ENCODE measurements at regions not wholly inside any gene's neighbourhood (a gene's known extent, or its start where the extent isn't known, plus 50 kb on each side); places are given as distances from the start of the nearest gene placed in this dataset.

DNA sequence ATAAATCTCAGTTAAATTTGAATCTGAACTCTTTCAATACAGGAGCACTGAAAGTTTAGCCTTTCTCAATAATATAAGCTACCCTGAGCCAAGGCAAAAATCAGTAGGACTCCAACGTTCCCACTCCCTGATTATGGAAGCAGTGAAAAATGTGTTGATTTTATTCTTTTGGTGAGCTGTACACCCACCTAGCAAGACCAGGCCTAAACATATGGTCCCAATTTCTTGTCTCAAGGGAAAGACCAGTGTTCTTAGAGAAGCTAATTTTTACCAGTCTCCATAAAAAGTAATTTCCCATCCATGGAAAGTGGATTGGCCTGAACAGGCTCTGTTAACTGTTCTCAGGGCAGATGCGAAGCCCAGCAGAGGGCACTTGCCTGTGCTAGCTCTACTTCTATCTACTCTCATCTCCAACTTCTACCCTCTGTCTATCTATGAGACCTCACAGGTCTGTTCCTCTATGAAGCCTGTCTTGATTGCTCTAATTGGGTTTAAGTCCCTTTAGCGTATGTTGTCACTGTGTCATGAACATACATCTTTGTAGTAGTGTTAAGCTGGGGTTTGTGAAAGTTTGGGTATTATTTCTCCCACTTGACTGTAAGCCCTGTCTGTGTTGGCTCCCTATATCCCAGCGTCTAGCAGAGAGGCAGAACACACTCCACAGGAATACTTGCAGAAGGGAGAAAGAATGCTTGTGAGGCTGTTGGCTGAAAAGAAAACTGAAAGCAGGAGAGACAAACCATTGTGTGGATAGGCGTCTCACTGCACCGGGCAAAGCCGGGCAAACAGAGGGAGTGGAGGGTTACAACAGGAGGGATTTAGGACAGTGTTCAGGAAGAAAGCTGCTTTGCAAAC is 167.1 kb upstream of the MAF start:
- FAIRE-seq: no peak

DNA sequence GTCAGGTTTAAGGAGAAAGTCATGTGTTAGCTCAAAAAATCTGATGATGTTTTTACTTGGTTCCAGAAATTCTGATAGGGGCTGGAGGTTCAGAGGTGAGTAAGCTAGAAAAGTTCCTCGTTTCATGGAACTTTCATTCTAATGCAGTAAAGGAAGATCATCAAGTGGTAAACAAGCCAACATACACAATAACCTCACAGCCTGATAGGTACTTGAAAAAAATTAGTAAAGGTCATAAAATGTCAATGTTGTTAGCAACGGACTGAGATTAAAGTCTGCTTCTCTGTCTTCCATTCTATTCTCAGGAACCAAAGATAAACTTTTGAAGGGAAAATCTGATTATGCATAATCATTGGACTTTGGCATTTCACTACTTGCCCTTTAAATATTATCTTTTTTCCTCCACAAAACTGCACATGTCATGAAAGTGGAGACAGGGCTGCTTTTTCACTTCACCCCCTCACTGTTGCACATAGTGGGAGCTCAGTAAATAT is 165.4 kb upstream of the MAF start:
- no peak for FAIRE-seq

DNA sequence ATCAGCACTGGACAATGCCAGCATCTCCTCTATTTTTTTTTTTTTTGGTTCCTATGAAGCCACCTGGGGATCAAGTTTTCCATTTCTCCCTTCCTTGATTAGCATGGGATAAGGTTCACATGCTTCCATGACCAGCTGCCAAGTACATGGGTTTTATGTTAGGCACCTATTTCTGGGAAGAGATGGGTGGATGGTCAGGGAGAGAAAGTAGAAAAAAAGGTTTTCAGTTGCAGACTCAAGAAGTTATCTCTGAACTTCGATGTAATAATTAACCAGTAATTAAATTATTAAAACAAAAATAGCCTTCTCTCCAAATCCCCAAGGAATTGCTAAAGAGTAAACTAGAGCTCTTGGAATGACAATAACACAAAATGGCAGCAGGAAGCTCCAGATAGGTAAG is 164.9 kb upstream of the MAF start:
- no peak for FAIRE-seq

DNA sequence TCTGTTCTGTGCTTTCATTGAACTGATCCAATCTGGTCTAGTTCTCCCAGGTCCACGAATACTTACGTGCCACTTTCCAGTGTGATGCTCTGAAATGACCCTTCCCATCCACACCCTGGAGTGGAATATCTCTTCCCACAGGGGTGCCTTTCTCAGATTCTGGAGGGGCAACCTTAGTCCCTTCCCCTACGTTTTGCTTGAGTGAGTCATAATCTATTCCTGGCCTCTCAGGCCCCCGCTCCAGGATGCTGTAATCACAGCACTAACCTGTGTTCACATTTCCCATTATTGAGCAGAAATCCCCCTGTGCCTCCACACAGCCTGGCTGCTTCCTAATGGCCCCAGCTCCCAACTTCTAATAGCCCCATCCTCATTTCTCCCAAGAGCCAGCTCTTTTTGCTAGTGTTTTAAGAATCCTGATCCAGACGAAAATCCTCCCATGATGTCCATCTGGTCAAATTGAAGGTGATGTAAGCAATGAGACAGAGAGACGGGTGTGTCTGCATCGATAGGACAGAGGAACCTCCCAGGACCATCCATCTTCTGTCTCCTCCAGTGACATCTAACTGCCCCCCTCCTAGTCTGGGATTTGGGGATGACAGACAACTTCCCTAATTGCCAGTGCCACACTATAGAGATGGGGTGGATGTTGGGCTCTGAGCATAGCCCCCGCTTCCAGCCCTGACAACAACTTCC is 164.0 kb upstream of the MAF start:
- FAIRE-seq: no peak

DNA sequence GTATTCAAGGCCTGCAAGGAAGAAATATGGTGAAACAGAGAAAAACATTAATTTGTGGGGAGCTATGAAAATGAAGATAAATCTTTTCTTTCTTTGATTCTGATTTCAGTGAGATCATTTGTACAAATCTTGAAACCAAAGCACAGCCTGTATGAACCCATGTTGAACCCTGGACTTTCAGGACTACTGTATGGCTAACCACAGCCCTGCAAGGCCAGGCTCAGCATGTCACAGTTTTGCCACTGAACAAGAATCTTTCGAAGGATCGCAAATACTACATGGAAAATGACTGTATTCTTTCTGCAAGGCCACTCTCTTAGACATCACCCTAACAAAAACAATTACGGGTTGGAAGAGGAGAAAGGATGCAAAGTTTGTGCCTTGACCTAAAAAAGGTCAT is 161.7 kb upstream of the MAF start:
- no peak for FAIRE-seq

DNA sequence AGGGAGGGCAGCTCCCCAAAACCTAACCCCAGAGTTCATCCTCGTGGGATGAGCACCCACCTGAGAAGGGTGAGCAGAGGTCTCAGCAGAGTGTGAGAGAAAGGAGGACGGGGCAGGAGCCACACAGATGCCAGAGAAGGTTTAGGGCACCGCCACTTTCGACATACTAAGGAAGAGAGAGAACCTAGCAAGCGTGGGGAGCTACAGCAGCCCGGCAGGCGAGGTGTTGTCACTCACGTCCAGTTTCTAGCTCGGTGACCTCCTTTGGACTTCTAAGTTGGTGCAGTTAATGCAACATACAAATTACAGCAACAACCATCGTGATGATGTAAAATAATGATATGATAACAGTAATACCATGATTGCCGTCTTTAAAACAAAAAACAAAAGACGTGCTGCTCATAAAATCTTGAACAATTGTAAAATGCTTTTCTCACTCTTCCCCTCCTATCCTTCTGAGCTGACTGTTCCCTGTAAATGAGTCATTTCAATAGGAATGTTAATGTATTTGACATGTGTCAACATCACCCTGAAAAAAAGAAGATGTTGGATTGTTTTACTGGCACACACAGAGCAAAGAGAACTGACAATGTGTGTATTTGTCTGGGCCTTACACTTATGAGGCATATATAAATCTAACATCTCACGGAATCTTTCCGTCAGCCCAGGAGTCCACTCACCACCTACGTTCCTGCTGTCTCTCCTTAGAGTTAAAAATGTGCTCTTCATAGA is 158.2 kb upstream of the MAF start:
- FAIRE-seq: no peak

DNA sequence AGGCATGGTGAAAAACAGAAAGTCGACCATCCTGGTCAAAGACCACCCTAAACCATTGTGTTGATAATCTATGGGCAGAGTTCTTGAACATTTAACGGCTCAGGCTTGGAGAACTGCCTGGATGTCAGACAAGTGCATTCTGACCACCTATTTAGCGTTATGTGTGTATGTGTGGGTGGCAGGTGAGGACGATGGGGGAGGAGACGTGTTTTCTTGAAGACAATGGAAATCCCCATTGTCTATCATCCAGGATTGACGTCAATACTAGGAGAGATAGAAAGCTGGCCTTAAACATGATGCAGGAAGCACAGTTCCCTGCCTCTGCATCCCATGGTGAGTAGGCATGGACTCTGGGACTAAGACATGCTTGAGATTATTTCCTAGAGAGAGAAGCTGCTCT is 157.4 kb upstream of the MAF start:
- FAIRE-seq: no peak

DNA sequence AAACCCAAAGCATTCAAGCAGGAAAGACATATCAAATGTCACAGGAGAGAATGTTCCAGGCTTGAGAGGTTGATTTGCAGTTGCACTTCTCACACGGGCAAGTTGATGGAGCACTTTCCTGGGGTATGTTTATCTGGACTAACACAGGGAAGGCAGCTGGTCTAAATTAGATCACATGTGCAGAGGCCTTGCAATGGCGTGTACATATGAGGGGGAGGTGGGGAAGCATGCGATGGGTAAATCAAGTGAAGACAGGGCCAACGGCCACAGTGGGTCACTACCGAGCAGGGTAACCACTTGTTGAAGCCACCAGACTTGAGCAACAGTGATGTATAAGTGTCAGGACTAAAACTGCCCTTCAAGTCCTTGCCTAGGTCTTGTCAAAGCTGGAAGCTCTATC is 156.6 kb upstream of the MAF start:
- FAIRE-seq: no peak

DNA sequence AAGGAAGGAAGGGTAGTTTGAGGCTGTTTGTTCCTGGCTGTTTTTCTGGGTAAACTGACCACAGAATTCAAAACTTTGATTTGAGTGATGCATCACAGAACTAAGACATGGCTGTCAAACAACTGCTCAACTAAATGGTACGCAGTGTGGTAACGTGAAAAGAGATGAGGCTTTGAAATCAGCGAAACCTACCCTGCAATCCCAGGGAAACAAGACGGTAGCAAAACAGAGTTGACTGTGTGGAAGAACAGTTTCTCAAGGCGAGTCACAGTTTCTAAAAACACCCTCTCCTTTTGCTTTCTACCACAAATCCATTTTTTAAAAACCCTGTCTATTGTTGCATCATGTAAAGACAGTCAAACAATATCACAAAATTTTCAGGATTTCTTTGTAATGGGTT is 156.0 kb upstream of the MAF start:
- no peak for FAIRE-seq

DNA sequence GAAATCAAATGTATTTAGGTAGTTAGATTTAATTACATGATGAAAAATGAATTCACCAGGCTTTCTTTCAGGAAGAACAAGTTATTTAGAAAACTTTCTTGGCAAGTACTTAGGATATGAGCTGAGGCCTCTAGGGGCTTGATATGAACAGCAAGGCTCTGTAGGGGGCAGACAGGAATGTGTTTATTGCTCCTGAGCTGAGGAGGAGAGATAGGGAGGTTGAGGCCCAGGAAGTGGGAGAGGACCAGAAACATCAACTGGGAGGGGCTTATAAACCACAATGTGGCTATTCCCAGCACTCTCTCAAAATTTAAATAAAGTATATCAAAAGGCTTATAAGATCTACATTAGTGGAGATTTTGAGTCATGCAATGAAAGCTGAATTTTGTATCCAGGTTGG is 154.0 kb upstream of the MAF start:
- FAIRE-seq: no peak

DNA sequence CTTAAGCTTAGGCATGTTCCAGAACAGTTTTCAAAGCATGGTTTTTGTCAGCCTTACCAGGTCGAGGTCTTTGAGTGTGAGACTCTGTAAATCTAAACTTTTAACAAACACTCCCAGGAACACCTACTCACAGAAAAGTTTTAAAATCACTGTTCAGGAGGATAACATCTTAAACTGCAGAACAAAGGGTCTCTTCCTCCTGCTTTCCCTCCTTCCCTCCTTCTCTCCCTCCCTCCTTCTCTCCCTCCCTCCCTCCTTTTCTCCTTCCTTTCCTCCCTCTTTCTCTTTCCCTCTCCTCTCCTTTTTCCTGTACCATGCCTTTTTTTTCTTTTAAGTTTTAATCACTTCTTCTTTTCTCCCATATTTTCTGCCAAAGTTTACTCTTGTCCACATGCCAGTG is 153.5 kb upstream of the MAF start:
- no peak for FAIRE-seq

DNA sequence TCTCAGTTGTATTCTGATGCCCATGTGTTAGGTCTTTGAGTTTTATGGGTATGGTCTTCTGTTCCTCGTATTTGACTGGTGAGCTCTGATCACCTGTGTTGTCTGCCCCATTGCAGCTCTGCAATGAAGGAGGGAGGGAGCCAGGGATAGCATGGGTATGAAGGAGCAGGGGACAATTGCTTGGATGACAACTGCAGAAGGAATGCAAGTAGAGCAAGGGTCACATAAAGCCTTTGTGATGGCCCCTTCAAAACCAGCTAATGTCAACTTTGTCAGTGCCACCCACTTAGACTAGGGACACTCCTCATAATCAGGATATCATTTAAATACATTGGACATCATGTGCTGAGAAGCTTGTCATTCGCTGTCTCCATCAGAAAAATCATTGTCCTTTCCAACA is 152.7 kb upstream of the MAF start:
- no peak for FAIRE-seq

DNA sequence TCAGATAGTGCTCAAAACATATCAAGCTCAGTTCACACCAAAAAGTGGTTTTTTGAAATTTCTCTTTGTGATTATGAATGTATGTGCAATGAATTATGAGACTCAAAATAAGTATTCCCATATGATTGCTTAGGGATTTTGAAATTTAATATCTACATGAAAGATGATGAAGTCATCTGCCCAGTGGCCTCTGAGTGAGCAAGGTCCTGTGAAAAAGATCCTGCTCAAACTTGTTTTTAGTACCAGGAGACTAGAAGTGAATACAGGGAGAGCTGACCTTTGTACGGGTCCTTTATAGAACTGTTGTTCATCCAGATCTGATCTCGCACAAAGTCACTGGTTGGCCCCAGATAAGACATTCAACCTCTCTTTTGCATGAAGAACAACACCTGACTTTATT is 151.9 kb upstream of the MAF start:
- no peak for FAIRE-seq

DNA sequence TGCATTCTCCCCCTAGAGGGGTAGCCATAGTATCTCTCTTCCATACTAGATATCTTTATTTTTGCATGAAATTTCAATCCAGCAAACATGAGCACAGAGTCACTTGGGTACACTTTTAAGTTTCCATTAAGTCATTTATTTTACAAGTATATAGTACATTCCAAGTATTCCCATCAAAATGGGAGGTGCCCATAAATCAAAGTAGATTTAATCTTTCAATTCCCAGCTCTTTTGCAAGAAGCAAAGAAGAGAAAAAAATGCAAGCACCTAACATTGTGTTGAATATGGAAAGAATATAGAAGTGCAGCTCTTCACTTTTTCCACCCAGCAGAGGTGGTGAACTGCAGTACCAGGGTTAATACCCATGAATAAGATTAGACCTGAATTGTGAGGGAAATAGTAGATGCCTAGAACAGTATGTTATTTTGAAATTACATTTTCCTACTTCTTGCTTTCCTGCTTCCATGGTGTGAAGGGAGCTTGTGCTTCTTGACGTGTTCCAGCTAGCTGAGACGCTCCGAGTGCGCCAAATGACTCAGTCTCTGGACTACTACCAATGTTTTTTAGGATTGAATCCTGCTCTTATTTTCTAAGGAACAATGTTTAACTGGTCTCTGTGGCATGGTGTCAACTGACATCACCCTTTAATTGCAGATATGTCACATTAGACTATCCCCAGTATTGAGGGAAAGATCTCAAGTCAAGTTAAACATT is 151.1 kb upstream of the MAF start:
- FAIRE-seq: no peak

DNA sequence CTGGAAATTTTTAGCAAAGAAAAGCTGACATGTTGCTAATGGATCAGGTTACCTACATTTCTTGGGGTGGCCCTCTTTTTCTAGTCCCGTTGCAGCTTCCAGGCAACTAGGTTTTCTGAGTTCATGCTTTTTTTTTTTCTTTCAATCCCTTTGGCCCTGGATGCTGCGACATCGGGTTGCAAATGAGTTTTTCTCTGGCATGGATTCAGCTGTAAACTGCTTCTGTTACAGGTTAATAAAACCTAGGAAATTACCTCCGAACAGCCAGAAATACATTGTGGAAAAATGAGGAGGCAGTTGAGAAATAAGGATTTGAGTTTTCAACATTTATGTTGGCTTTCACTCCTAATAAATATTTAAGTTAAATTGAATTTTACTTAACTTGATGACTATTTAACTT is 149.8 kb upstream of the MAF start:
- no peak for FAIRE-seq

DNA sequence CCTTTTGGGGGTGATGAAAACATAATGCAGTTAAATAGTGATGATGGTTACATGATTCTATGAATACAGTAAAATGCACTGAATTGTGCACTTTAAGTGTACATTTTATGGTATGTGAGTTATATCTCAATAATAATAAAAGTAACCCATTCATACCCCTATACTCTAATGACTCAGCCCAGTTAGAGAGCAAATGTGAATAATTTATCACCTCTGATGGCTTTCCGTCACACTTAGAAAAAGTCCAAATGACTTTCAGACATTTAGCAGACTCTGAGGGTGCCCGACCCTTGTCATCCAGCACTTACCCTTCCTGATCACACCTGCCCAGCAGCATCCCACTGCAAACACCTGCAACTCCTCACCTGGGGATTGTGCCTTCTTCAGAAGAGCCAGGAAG is 148.1 kb upstream of the MAF start:
- no peak for FAIRE-seq

DNA sequence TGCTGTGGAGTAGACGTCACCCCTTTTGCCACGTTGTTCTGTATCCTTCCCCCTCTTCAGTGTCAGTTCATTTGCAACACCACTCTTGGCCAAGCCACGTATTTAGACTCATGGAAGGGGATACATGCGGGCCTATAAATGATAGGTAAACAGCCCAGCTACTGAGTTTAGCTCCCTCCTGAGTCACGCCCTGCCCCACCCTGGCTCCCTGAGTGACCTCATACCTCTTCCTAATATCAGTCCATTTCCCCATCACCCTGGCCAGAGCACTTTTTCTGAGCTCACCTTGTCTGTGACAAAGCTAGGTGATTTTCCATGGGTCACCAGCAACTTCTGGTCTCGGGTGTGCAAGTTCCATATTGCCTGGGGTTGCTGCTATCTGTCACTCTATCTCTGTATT is 147.2 kb upstream of the MAF start:
- FAIRE-seq: no peak

DNA sequence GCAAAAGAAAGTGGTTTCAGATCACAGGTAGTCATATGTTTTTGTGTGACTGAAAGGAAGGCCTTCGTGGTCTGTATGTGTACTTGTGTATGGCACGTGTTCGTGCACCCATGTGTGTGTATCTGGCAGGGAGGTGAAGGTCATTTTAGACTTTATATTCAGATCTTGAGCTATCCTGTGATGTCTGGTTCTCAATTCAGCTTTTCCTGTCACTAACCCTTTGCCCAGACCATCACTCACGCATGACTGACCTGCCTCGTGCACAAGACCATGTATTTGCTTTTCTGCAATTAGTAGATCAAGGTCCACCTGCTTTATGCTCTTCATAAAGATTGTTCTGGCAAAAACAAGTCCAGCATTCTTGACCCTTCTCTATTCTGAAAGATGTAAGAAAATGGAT is 139.7 kb upstream of the MAF start:
- FAIRE-seq: no peak

DNA sequence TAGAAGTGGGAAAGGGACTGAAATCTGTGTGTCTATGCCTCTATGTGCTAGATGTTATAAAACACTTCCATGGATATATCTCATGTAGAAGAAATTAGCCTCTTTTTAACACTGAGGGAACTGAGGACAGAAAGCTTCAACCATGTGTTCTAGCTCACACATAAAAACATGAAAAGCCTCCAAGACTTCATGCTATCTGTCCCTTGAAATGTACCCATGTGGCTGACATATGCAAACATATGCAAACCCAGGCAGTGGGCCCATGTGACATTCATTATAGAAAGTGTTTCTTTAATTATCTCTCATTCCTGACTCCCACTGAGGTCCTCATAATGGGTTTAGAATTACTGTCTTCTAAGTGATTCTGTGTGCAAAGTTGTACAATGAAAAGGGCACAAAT is 134.7 kb upstream of the MAF start:
- FAIRE-seq: no peak

DNA sequence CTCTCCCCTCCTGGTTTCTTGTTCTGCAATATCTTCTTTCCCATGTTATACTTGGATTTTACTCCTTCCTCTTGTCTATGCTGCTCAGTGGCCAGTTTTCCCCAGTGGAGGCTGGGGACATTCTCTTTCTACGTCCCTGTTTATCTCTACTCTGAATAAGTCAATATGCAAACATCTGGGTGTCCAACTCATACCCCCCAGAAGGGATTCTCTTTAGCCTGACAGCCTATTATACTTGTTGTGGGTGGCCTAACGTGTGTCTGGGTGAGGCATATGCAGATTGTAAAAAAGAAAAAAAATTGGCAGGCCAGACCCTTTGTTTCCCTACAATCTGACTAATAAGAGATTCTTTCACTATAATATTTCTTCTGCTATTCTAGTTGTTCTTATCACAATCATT is 134.2 kb upstream of the MAF start:
- no peak for FAIRE-seq

DNA sequence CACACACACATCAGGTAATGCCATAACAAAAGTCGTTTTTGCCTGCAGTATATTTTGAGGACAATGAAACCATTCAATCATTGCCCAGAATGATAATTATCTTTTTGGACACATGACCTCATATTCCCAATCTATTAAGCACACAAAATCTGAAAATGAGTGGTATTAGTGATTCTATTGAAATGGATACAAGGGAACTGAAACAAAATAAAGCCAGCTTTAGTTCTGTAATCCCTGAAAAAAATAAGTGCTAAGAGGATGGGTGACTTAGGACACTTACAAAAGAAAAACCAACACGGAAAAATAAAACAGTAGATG is 128.3 kb upstream of the MAF start:
- FAIRE-seq: no peak

DNA sequence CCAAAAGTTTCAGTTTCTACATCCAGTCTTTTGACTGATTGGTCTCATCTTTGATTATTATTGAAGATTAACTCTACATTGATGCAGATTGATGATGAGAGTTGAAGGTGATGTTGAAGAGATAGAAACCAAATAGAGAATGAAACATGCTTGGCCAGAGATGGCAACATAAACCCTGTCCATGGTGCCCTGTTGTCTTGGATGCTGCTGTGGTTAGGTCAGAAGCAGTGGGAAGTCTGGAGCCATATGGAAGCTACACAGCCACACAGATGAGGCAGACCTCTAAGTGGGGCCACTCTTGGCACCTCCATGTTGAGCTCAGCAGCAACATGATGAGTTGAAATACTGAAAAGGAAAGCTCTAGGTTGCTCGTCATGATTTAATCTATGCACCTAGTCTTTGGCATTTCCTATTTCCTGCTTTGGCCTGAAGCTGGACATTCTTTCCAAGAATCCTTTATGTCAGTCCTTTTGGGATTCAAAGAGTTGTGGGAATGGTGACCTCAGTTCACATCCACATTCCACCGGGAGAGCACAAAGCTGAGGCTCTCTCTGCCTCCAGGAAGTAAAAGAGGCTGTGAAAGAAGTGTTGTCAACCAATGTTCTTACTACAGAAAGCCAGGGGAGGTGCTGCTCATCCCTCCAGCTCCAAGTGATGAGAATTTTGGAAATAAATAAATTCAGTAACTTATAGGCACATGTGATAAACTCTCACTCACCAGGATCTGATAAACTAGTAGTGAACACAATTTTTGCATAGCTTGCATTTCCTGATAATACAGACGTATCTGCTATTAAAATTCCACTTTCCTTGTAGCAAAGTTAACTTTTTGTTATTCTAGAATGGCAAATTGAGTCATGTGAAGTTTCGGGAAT is 127.7 kb upstream of the MAF start:
- FAIRE-seq: no peak

All from islet of Langerhans (tissue), 1 donor.